Gastroesophageal sphincter (tissue), 3 donors: ENCODE measurements at regions not wholly inside any gene's neighbourhood (a gene's known extent, or its start where the extent isn't known, plus 50 kb on each side); places are given as distances from the start of the nearest gene placed in this dataset.

ENCODE experiments used
- CTCF ChIP-seq, 4 experiments: fragments of 200-600 bp in 2 of 4; fragments of 450-650 bp in 2 of 4; sonication (generic) in 1 of 4; IDR thresholded peaks; one replicate each; pipeline ENCODE4 v1.5.1; 2017 to 2019; ENCODE audit warnings: antibody characterized with exemption in 4 of 4, mild to moderate bottlenecking in 2 of 4, moderate library complexity in 2 of 4
- EP300 ChIP-seq: sonication (generic); formaldehyde crosslinking; IDR thresholded peaks from one replicate; pipeline ENCODE4 v1.6.1; 2017; ENCODE audit warnings: antibody characterized with exemption, mild to moderate bottlenecking
- POLR2A ChIP-seq, 2 donors: fragments of 450-650 bp; IDR thresholded peaks; one replicate each; pipeline ENCODE4 v1.6.1; 2017; ENCODE audit warnings: antibody characterized with exemption in 2 of 2, mild to moderate bottlenecking in 2 of 2, moderate library complexity in 1 of 2

- TF ChIP-seq EP300, result no peak
- TF ChIP-seq CTCF (IDR thresholded peaks at IDR 0.05), result no peak
- no peak for TF ChIP-seq POLR2A (IDR thresholded peaks at IDR 0.05)
Observed at GRCh38 chr16:62741692-62742091, 705.5 kb upstream of the CDH8 start.
